Body of pancreas (tissue), 4 donors: ENCODE measurements at regions not wholly inside any gene's neighbourhood (a gene's known extent, or its start where the extent isn't known, plus 50 kb on each side); places are given as distances from the start of the nearest gene placed in this dataset.

Experiments used
- POLR2A ChIP-seq, 3 donors: fragments of 450-650 bp; IDR thresholded peaks; one replicate each; pipeline ENCODE4 v1.6.1; 2016; ENCODE audit warnings: antibody characterized with exemption in 3 of 3, mild to moderate bottlenecking in 2 of 3
- TF ChIP-seq, protein P1 (sequence below), 7 experiments: fragments of 450-650 bp in 4 of 7; fragments of 200-600 bp in 3 of 7; sonication (generic) in 3 of 7; IDR thresholded peaks; one replicate each; pipeline ENCODE4 v1.5.1; 2016 to 2019; ENCODE audit warnings: antibody characterized with exemption in 7 of 7

DNA sequence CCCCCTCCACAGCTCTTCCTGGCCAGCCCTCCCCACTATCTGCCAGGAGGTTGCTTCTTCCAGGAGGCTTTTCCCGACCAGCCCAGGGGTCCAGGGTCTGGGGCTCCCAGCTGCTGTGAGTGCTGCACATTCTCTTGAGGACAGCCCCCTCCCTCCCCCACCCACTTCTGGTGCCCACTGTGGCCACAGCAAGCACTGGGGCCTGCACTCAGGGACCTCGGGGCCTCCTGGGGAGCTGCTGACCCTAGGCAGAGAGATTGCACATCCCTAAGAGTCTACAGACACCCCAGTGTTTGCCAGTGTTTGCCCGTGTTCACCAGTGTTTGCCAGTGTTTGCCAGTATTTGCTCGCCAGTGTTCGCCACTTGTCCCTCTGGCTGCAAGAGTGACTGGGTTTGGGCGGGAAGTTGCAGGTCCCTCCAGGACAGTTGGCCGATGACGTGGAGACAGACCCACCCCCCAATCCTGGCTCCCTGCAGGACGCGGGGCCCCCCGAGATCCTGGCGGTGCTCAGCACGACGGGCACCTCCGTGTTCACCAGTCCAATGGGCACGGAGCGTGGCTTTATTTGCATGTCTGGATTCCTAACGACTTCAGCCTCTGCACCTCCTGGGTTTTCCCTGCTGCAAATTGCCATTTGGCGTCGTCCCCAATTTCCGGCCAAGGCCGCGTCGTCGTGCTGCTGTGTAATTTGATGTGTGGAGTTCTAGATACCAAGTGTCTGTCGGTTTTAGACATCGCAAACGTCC lies 87.5 kb upstream of the NKX1-1 start:
- TF ChIP-seq POLR2A (IDR thresholded peaks at IDR 0.05) = no peak
- TF ChIP-seq, protein P1, sequence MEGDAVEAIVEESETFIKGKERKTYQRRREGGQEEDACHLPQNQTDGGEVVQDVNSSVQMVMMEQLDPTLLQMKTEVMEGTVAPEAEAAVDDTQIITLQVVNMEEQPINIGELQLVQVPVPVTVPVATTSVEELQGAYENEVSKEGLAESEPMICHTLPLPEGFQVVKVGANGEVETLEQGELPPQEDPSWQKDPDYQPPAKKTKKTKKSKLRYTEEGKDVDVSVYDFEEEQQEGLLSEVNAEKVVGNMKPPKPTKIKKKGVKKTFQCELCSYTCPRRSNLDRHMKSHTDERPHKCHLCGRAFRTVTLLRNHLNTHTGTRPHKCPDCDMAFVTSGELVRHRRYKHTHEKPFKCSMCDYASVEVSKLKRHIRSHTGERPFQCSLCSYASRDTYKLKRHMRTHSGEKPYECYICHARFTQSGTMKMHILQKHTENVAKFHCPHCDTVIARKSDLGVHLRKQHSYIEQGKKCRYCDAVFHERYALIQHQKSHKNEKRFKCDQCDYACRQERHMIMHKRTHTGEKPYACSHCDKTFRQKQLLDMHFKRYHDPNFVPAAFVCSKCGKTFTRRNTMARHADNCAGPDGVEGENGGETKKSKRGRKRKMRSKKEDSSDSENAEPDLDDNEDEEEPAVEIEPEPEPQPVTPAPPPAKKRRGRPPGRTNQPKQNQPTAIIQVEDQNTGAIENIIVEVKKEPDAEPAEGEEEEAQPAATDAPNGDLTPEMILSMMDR (IDR thresholded peaks at IDR 0.05) = no peak
